ENCODE measurements at regions not wholly inside any gene's neighbourhood (a gene's known extent, or its start where the extent isn't known, plus 50 kb on each side); places are given as distances from the start of the nearest gene placed in this dataset.
"Not testable (repeated sequence)": the region's sequence is repeated elsewhere in the genome, so short reads cannot be mapped to it uniquely, and the experiment has no call there.

GRCh38 chr4:3911252-3911856, 145.2 kb downstream of the ADRA2C start:
- Histone ChIP-seq H3K27me3 (ENCODE audit: insufficient read depth, low read length) (no peaks in the 10 kb centered on the region), H3K4me3 (ENCODE audit: insufficient read depth, low read depth, low read length) (no peak overlapping the region), H3K9ac (ENCODE audit: low read length) (no peak overlapping the region), H3K27ac (ENCODE audit: low read depth, low read length) (no peak overlapping the region), H3K36me3 (ENCODE audit: insufficient read depth, low read length) (no peaks in the 10 kb centered on the region), H3K9me3 (ENCODE audit: insufficient read depth, low read depth, low read length) (peaks cover 3% of the 10 kb centered on the region), H3K79me2 (ENCODE audit: insufficient read depth, low read length) (no peaks in the 10 kb centered on the region), H4K20me1 (ENCODE audit: insufficient read depth, low read length) (no peaks in the 10 kb centered on the region), H3K4me2 (ENCODE audit: low read length) (no peak overlapping the region), H2AFZ (ENCODE audit: low read depth, low read length) (no peak overlapping the region), H3K4me1 (ENCODE audit: insufficient read depth, low read length) (no peaks in the 10 kb centered on the region)
- H3K4me1 Mint-ChIP-seq (ENCODE audit: low read depth, unreplicated experiment): no peaks in the 10 kb centered on the region
- H3K27ac Mint-ChIP-seq (ENCODE audit: unreplicated experiment): no peak overlapping the region
- FAIRE-seq: no peak
- peaks cover 20% of the 10 kb centered on the region for H3K27me3 Mint-ChIP-seq (ENCODE audit: low read depth, unreplicated experiment)
- H3K36me3 Mint-ChIP-seq (ENCODE audit: low read depth, unreplicated experiment): no peaks in the 10 kb centered on the region
- no peaks in the 10 kb centered on the region for H3K9me3 Mint-ChIP-seq (ENCODE audit: unreplicated experiment)
- TF ChIP-seq CTCF (IDR thresholded peaks at IDR 0.05; ENCODE audit: insufficient read depth, low read depth, low read length) (no peak), EZH2 (IDR thresholded peaks at IDR 0.05; ENCODE audit: insufficient read depth, low read length) (no peak)
- no peak for DNase-seq (ENCODE audit: low read depth)
- no peak overlapping the region for H3K4me3 Mint-ChIP-seq (ENCODE audit: unreplicated experiment)

GRCh38 chr4:3914511-3914910, 148.3 kb downstream of the ADRA2C start:
- not testable (repeated sequence) for FAIRE-seq

GRCh38 chr4:3919509-3919908, 153.3 kb downstream of the ADRA2C start:
- not testable (repeated sequence) for DNase-seq (ENCODE audit: low read depth); H3K27me3 ChIP-seq (ENCODE audit: insufficient read depth, low read length); FAIRE-seq; H3K4me3 ChIP-seq (ENCODE audit: insufficient read depth, low read depth, low read length); H3K9me3 Mint-ChIP-seq (ENCODE audit: unreplicated experiment); H3K36me3 ChIP-seq (ENCODE audit: insufficient read depth, low read length); H3K4me1 ChIP-seq (ENCODE audit: insufficient read depth, low read length); H3K9me3 ChIP-seq (ENCODE audit: insufficient read depth, low read depth, low read length); H2AFZ ChIP-seq (ENCODE audit: low read depth, low read length); H3K27ac ChIP-seq (ENCODE audit: low read depth, low read length); H3K36me3 Mint-ChIP-seq (ENCODE audit: low read depth, unreplicated experiment); H3K79me2 ChIP-seq (ENCODE audit: insufficient read depth, low read length); H3K27me3 Mint-ChIP-seq (ENCODE audit: low read depth, unreplicated experiment); H4K20me1 ChIP-seq (ENCODE audit: insufficient read depth, low read length)
- Mint-ChIP-seq H3K4me3 (ENCODE audit: unreplicated experiment) (peak overlapping the region; percentile 45), H3K27ac (ENCODE audit: unreplicated experiment) (peak overlapping the region; percentile 23), H3K4me1 (ENCODE audit: low read depth, unreplicated experiment) (peaks cover 15% of the 10 kb centered on the region)
- H3K4me2 ChIP-seq (ENCODE audit: low read length): peak overlapping the region; percentile 36
- peak overlapping the region; percentile 31 for H3K9ac ChIP-seq (ENCODE audit: low read length)

More at GRCh38 chr4:3914511-3914910, 148.3 kb downstream of the ADRA2C start:
- H3K4me2 ChIP-seq (ENCODE audit: low read length); H2AFZ ChIP-seq (ENCODE audit: low read depth, low read length); H3K4me1 Mint-ChIP-seq (ENCODE audit: low read depth, unreplicated experiment); H3K9me3 Mint-ChIP-seq (ENCODE audit: unreplicated experiment); DNase-seq (ENCODE audit: low read depth); H4K20me1 ChIP-seq (ENCODE audit: insufficient read depth, low read length); H3K9me3 ChIP-seq (ENCODE audit: insufficient read depth, low read depth, low read length); H3K36me3 Mint-ChIP-seq (ENCODE audit: low read depth, unreplicated experiment); H3K36me3 ChIP-seq (ENCODE audit: insufficient read depth, low read length); H3K4me3 Mint-ChIP-seq (ENCODE audit: unreplicated experiment); H3K27me3 ChIP-seq (ENCODE audit: insufficient read depth, low read length); H3K4me3 ChIP-seq (ENCODE audit: insufficient read depth, low read depth, low read length); H3K27ac ChIP-seq (ENCODE audit: low read depth, low read length); H3K9ac ChIP-seq (ENCODE audit: low read length); H3K27ac Mint-ChIP-seq (ENCODE audit: unreplicated experiment); H3K79me2 ChIP-seq (ENCODE audit: insufficient read depth, low read length); H3K4me1 ChIP-seq (ENCODE audit: insufficient read depth, low read length): not testable (repeated sequence)
- H3K27me3 Mint-ChIP-seq (ENCODE audit: low read depth, unreplicated experiment): peaks cover 20% of the 10 kb centered on the region

GRCh38 chr4:3921902-3922301, 155.7 kb downstream of the ADRA2C start:
- H3K27me3 ChIP-seq (ENCODE audit: insufficient read depth, low read length); H3K79me2 ChIP-seq (ENCODE audit: insufficient read depth, low read length); H3K9me3 Mint-ChIP-seq (ENCODE audit: unreplicated experiment); H3K4me2 ChIP-seq (ENCODE audit: low read length); DNase-seq (ENCODE audit: low read depth); H2AFZ ChIP-seq (ENCODE audit: low read depth, low read length); H3K27ac ChIP-seq (ENCODE audit: low read depth, low read length); H3K4me3 Mint-ChIP-seq (ENCODE audit: unreplicated experiment); H4K20me1 ChIP-seq (ENCODE audit: insufficient read depth, low read length); H3K36me3 Mint-ChIP-seq (ENCODE audit: low read depth, unreplicated experiment); H3K9me3 ChIP-seq (ENCODE audit: insufficient read depth, low read depth, low read length); H3K9ac ChIP-seq (ENCODE audit: low read length); H3K36me3 ChIP-seq (ENCODE audit: insufficient read depth, low read length); H3K4me1 ChIP-seq (ENCODE audit: insufficient read depth, low read length); FAIRE-seq; H3K27ac Mint-ChIP-seq (ENCODE audit: unreplicated experiment); H3K27me3 Mint-ChIP-seq (ENCODE audit: low read depth, unreplicated experiment); H3K4me3 ChIP-seq (ENCODE audit: insufficient read depth, low read depth, low read length): not testable (repeated sequence)
- peaks cover 16% of the 10 kb centered on the region for H3K4me1 Mint-ChIP-seq (ENCODE audit: low read depth, unreplicated experiment)

- peaks cover 14% of the 10 kb centered on the region for H3K4me1 Mint-ChIP-seq (ENCODE audit: low read depth, unreplicated experiment)
- not testable (repeated sequence) for H3K36me3 Mint-ChIP-seq (ENCODE audit: low read depth, unreplicated experiment); DNase-seq (ENCODE audit: low read depth); H3K27me3 ChIP-seq (ENCODE audit: insufficient read depth, low read length); H3K27ac Mint-ChIP-seq (ENCODE audit: unreplicated experiment); H4K20me1 ChIP-seq (ENCODE audit: insufficient read depth, low read length); H3K79me2 ChIP-seq (ENCODE audit: insufficient read depth, low read length); H3K9ac ChIP-seq (ENCODE audit: low read length); H3K4me3 ChIP-seq (ENCODE audit: insufficient read depth, low read depth, low read length); H2AFZ ChIP-seq (ENCODE audit: low read depth, low read length); H3K4me3 Mint-ChIP-seq (ENCODE audit: unreplicated experiment); H3K27ac ChIP-seq (ENCODE audit: low read depth, low read length); H3K9me3 ChIP-seq (ENCODE audit: insufficient read depth, low read depth, low read length); FAIRE-seq; H3K27me3 Mint-ChIP-seq (ENCODE audit: low read depth, unreplicated experiment); H3K36me3 ChIP-seq (ENCODE audit: insufficient read depth, low read length); H3K4me1 ChIP-seq (ENCODE audit: insufficient read depth, low read length); H3K4me2 ChIP-seq (ENCODE audit: low read length); H3K9me3 Mint-ChIP-seq (ENCODE audit: unreplicated experiment)
Observed at GRCh38 chr4:3925841-3926240, 159.7 kb downstream of the ADRA2C start.
